Psoas muscle (tissue), 7 donors: ENCODE measurements at regions not wholly inside any gene's neighbourhood (a gene's known extent, or its start where the extent isn't known, plus 50 kb on each side); places are given as distances from the start of the nearest gene placed in this dataset.

ENCODE experiments used
- ATAC-seq, 4 donors: fragments of 200-7000 bp; cut with Tn5 transposase; one replicate each; pipeline ENCODE4 v1.9.1; 2020; ENCODE audit warnings: moderate library complexity in 3 of 4, mild to moderate bottlenecking in 2 of 4
- DNase-seq, 2 donors: peaks; one replicate each; pipeline ENCODE4 v3.0.0-alpha.2; 2020
- H3K27ac ChIP-seq: fragments of 200-600 bp; one replicate; pipeline ENCODE4 v1.8.0; 2022
- H3K27me3 ChIP-seq, 3 donors: fragments of 200-600 bp in 1 of 3; one replicate each; pipeline versions ENCODE4 v1.6.1 to v1.8.0; 2013 to 2022; ENCODE audit warnings: low read length in 2 of 3, mild to moderate bottlenecking in 2 of 3, moderate library complexity in 1 of 3; ENCODE audit not compliant: insufficient read depth in 3 of 3
- H3K36me3 ChIP-seq, 2 donors: fragments of 200-600 bp in 1 of 2; one replicate each; pipeline versions ENCODE4 v1.6.1 to v1.8.0; 2013 to 2022; ENCODE audit warnings: low read depth in 1 of 2, mild to moderate bottlenecking in 1 of 2, moderate library complexity in 1 of 2; ENCODE audit not compliant: insufficient read depth in 1 of 2
- H3K4me1 ChIP-seq: fragments of 200-600 bp; one replicate; pipeline ENCODE4 v1.8.0; 2022
- H3K4me3 ChIP-seq: fragments of 200-600 bp; one replicate; pipeline ENCODE4 v1.8.0; 2022; ENCODE audit warnings: mild to moderate bottlenecking
- H3K9me3 ChIP-seq: fragments of 200-600 bp; one replicate; pipeline ENCODE4 v1.8.0; 2022
- CTCF ChIP-seq: fragments of 200-600 bp; IDR thresholded peaks from one replicate; pipeline ENCODE4 v1.8.0; 2022; ENCODE audit warnings: antibody characterized with exemption
- WGBS, 3 donors: extraction: QIAGEN DNeasy Blood & Tissue Kit; methylation state at CpG; one replicate each; pipeline versions ENCODE4 v1.1.6 to v1.1.7; 2013; 5-methylcytosine and 5-hydroxymethylcytosine counted together
- intact Hi-C, 2 donors: fragments of 100-400 bp; cut with DNase I; formaldehyde crosslinking; loops; one replicate each; pipeline versions ENCODE4 v1.11.0 to v1.14.2; 2022
- donor health status: healthy with polysubstance abuse.
- donor health status: DM: no; HTN: no; CAD: no; lungs with moderate emphysema.
- donor health status: Bipolar disorder and iron deficiency.
- donor health status: healthy.
- donor health status: DM: yes; HTN: yes; CAD: no.
- donor health status: DM: no; HTN: no; CAD: no.
- donor health status: DM: yes; HTN: yes; CAD: no.

- Histone ChIP-seq H3K4me1 (no peaks in the 10 kb centered on the region), H3K36me3 (no peaks in the 10 kb centered on the region), H3K27ac (no peak overlapping the region), H3K27me3 (no peaks in the 10 kb centered on the region), H3K4me3 (no peak overlapping the region), H3K9me3 (no peaks in the 10 kb centered on the region)
- whole genome bisulfite sequencing, 3 donors: 16 to 32% (median 19%) methylated on average over 4 of the region's 4 CpGs
- intact Hi-C loops: no loop called here
- DNase-seq (no peak), ATAC-seq (no peak)
- TF ChIP-seq CTCF: no peak
Observed at GRCh38 chr4:111018216-111018615, 395.3 kb upstream of the PITX2 start.

DNA sequence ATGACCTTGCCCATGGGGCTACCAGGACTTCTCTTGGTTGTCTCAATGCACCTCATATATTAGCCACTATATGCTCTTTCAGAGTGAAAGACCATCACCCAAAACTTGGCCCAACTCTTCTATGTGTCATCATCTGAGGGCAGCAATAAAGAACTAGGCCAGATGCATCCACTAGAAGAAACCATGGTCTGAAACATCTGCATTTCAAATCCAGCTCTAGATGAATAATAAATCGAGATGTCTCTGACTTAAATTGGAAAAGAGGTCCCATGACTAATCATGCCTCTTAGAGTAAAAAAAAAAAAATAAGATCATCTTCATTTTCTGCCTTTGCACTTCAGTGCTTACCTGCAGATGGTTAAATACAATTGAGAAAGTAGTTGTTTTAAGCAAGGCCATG lies 397.6 kb upstream of the PITX2 start:
- DNase-seq (no peak), ATAC-seq (no peak)
- TF ChIP-seq CTCF: no peak
- H3K27ac ChIP-seq: no peak overlapping the region
- WGBS, 3 donors: 73 to 80% (median 77%) methylated on average over 1 of the region's 1 CpG
- H3K9me3 ChIP-seq: no peaks in the 10 kb centered on the region
- intact Hi-C loops: no loop called here
- H3K4me3 ChIP-seq: no peak overlapping the region
- H3K4me1 ChIP-seq: no peaks in the 10 kb centered on the region
- H3K27me3 ChIP-seq: no peaks in the 10 kb centered on the region
- no peaks in the 10 kb centered on the region for H3K36me3 ChIP-seq

DNA sequence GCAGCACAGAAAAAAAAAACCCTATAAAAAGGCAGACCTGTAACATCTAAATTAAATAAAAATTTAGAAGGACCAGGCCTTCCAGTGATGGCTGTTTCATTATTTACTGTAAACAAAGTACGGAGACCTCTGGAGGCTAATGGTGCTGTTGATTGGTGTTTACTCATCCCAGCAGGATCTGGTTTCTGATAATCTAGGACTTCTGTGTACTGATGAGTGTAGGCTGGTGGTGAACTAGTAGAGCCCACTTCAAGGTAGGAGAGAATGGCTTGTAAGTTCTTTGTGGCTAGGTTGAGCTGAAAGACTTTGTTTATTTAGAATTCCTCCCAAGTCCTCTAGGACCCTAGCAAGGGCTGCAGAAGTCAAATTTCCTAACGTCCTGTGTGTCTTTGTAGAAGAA lies 398.1 kb upstream of the PITX2 start:
- H3K4me1 ChIP-seq: no peaks in the 10 kb centered on the region
- no peaks in the 10 kb centered on the region for H3K27me3 ChIP-seq
- H3K4me3 ChIP-seq: no peak overlapping the region
- DNase-seq (no peak), ATAC-seq (no peak)
- 49 to 78% (median 58%) methylated on average over 2 of the region's 2 CpGs for WGBS, 3 donors
- no peak for TF ChIP-seq CTCF
- intact Hi-C loops: no loop called here
- H3K9me3 ChIP-seq: no peaks in the 10 kb centered on the region
- H3K36me3 ChIP-seq: no peaks in the 10 kb centered on the region
- no peak overlapping the region for H3K27ac ChIP-seq

DNA sequence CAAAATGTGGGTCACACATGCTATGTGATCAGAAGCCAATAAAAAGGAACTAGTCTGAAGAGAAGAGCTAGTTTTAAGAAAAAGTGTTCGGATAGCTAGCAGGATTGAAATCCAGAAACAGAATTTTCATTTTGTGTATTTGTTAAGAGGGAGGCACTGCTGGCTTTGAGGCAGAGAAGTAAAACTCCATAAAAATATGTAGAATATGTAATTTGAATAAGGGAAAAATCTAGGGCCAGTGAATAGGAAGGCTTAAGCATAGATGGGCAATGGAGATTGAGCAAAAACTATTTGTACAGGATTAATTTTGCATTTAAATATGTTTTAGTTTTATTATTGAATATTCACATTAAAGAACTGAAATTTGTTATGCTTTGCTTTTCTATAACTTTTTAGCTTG lies 399.9 kb upstream of the PITX2 start:
- DNase-seq: no peak
- TF ChIP-seq CTCF: no peak

GRCh38 chr4:111027526-111027925 lies 404.6 kb upstream of the PITX2 start:
- no peaks in the 10 kb centered on the region for H3K4me1 ChIP-seq
- H3K9me3 ChIP-seq: peaks cover 7% of the 10 kb centered on the region
- H3K27me3 ChIP-seq: no peaks in the 10 kb centered on the region
- no peaks in the 10 kb centered on the region for H3K36me3 ChIP-seq
- ATAC-seq: no peak
- intact Hi-C loops: no loop called here
- H3K4me3 ChIP-seq: no peak overlapping the region
- 8 to 33% (median 31%) methylated on average over 1 of the region's 1 CpG for WGBS, 3 donors
- H3K27ac ChIP-seq: no peak overlapping the region
- DNase-seq: no peak
- no peak for TF ChIP-seq CTCF

More for the DNA sequence above, 399.9 kb upstream of the PITX2 start:
- no peak overlapping the region for H3K27ac ChIP-seq
- H3K36me3 ChIP-seq: no peaks in the 10 kb centered on the region
- 72 to 90% (median 76%) methylated on average over 1 of the region's 1 CpG for WGBS, 3 donors
- no peak for ATAC-seq
- H3K4me3 ChIP-seq: no peak overlapping the region
- no peaks in the 10 kb centered on the region for H3K27me3 ChIP-seq
- no peaks in the 10 kb centered on the region for H3K4me1 ChIP-seq
- H3K9me3 ChIP-seq: no peaks in the 10 kb centered on the region
- intact Hi-C loops: no loop called here
